ENCODE measurements at regions not wholly inside any gene's neighbourhood (a gene's known extent, or its start where the extent isn't known, plus 50 kb on each side); places are given as distances from the start of the nearest gene placed in this dataset.

- Histone ChIP-seq H3K4me2 (ENCODE audit: low read length) (no peak overlapping the region), H3K36me3 (ENCODE audit: insufficient read depth, low read length) (no peaks in the 10 kb centered on the region), H3K9me3 (ENCODE audit: low read length) (no peaks in the 10 kb centered on the region), H3K9me2 (ENCODE audit: insufficient read depth, low read length) (no peaks in the 10 kb centered on the region), H3K79me2 (replicated peaks; ENCODE audit: insufficient read depth, low read length) (no peaks in the 10 kb centered on the region), H3F3A (ENCODE audit: insufficient read depth, low read length, poor library complexity, severe bottlenecking) (no peaks in the 10 kb centered on the region), H3K27me3 (ENCODE audit: insufficient read depth, low read depth, low read length) (no peaks in the 10 kb centered on the region), H3K9ac (ENCODE audit: low read length) (no peak overlapping the region), H3K4me3 (ENCODE audit: low read length) (no peak overlapping the region), H4K20me1 (ENCODE audit: insufficient read depth) (no peaks in the 10 kb centered on the region), H3K27ac (ENCODE audit: low read length) (no peak overlapping the region), H2AFZ (ENCODE audit: low read depth, low read length) (no peak overlapping the region)
- no peak for TF ChIP-seq RAD21 (conservative IDR thresholded peaks at IDR 0.05)
- TF ChIP-seq EP300 (conservative IDR thresholded peaks at IDR 0.05; ENCODE audit: poor library complexity, severe bottlenecking) = no peak
- no peak for TF ChIP-seq TAF1 (IDR thresholded peaks at IDR 0.05; ENCODE audit: low read depth)
- TF ChIP-seq CTCF (IDR thresholded peaks at IDR 0.05; ENCODE audit: poor library complexity, severe bottlenecking) = no peak
- TF ChIP-seq REST (IDR thresholded peaks at IDR 0.05; ENCODE audit: borderline replicate concordance) = no peak
- no peak for TF ChIP-seq EZH2 (IDR thresholded peaks at IDR 0.05; ENCODE audit: borderline replicate concordance, insufficient read depth, low read length, poor library complexity, severe bottlenecking)
- TF ChIP-seq MXI1 (conservative IDR thresholded peaks at IDR 0.05; ENCODE audit: poor library complexity, severe bottlenecking) = no peak
- TF ChIP-seq SMC3 (conservative IDR thresholded peaks at IDR 0.05; ENCODE audit: poor library complexity) = no peak
- TF ChIP-seq POLR2AphosphoS5 (IDR thresholded peaks at IDR 0.05) = no peak
Observed at GRCh38 chr5:89694026-89694550, 715.5 kb downstream of the CETN3 start.

- TF ChIP-seq SMC3 (conservative IDR thresholded peaks at IDR 0.05; ENCODE audit: poor library complexity) = no peak
- TF ChIP-seq EZH2 (IDR thresholded peaks at IDR 0.05; ENCODE audit: borderline replicate concordance, insufficient read depth, low read length, poor library complexity, severe bottlenecking) = no peak
- TF ChIP-seq POLR2AphosphoS5 (IDR thresholded peaks at IDR 0.05) = no peak
- no peak for TF ChIP-seq RAD21 (conservative IDR thresholded peaks at IDR 0.05)
- no peak for TF ChIP-seq EP300 (conservative IDR thresholded peaks at IDR 0.05; ENCODE audit: poor library complexity, severe bottlenecking)
- TF ChIP-seq REST (IDR thresholded peaks at IDR 0.05; ENCODE audit: borderline replicate concordance) = no peak
- TF ChIP-seq TAF1 (IDR thresholded peaks at IDR 0.05; ENCODE audit: low read depth) = no peak
- no peak for TF ChIP-seq CTCF (IDR thresholded peaks at IDR 0.05; ENCODE audit: poor library complexity, severe bottlenecking)
- Histone ChIP-seq H3F3A (ENCODE audit: insufficient read depth, low read length, poor library complexity, severe bottlenecking) (no peaks in the 10 kb centered on the region), H3K9me2 (ENCODE audit: insufficient read depth, low read length) (no peaks in the 10 kb centered on the region), H3K9me3 (ENCODE audit: low read length) (no peaks in the 10 kb centered on the region), H3K4me3 (ENCODE audit: low read length) (no peak overlapping the region), H4K20me1 (ENCODE audit: insufficient read depth) (no peaks in the 10 kb centered on the region), H2AFZ (ENCODE audit: low read depth, low read length) (no peak overlapping the region), H3K27me3 (ENCODE audit: insufficient read depth, low read depth, low read length) (no peaks in the 10 kb centered on the region), H3K36me3 (ENCODE audit: insufficient read depth, low read length) (no peaks in the 10 kb centered on the region), H3K79me2 (replicated peaks; ENCODE audit: insufficient read depth, low read length) (no peaks in the 10 kb centered on the region), H3K9ac (ENCODE audit: low read length) (no peak overlapping the region), H3K27ac (ENCODE audit: low read length) (no peak overlapping the region), H3K4me2 (ENCODE audit: low read length) (no peak overlapping the region)
Observed at GRCh38 chr5:89690331-89690730, 719.2 kb downstream of the CETN3 start.

All from neural cell (in vitro differentiated cells).